GM19025 (cell line): ENCODE measurements at regions not wholly inside any gene's neighbourhood (a gene's known extent, or its start where the extent isn't known, plus 50 kb on each side); places are given as distances from the start of the nearest gene placed in this dataset.

Experiments used
- ATAC-seq: cut with Tn5 transposase; IDR thresholded peaks from one replicate; pipeline ENCODE4 v1.9.1; 2021; ENCODE audit warnings: mild to moderate bottlenecking, low read depth, moderate library complexity; ENCODE audit not compliant: unreplicated experiment

GRCh38 chr16:85971902-85972638 lies 73.1 kb downstream of the IRF8 start:
- no peak for ATAC-seq

- ATAC-seq = no peak
Measured at GRCh38 chr16:85974428-85975375, 75.7 kb downstream of the IRF8 start.

GRCh38 chr16:85975451-85975981 lies 76.6 kb downstream of the IRF8 start:
- ATAC-seq = no peak

- no peak for ATAC-seq
Measured at GRCh38 chr16:85978291-85978775, 79.4 kb downstream of the IRF8 start.

GRCh38 chr16:85978976-85979375 lies 80.0 kb downstream of the IRF8 start:
- no peak for ATAC-seq

- ATAC-seq = no peak
Measured at GRCh38 chr16:85979605-85980004, 80.6 kb downstream of the IRF8 start.

- ATAC-seq = no peak
Measured at GRCh38 chr16:85980686-85981085, 81.7 kb downstream of the IRF8 start.

- ATAC-seq = no peak
Measured at GRCh38 chr16:85981826-85982562, 83.0 kb downstream of the IRF8 start.

- no peak for ATAC-seq
Measured at GRCh38 chr16:85982563-85982939, 83.6 kb downstream of the IRF8 start.

- no peak for ATAC-seq
Measured at GRCh38 chr16:85983064-85983463, 84.1 kb downstream of the IRF8 start.

- ATAC-seq = no peak
Measured at GRCh38 chr16:85983606-85984230, 84.8 kb downstream of the IRF8 start.

- ATAC-seq = no peak
Measured at GRCh38 chr16:85984231-85984880, 85.4 kb downstream of the IRF8 start.

GRCh38 chr16:85984947-85985451 lies 86.0 kb downstream of the IRF8 start:
- no peak for ATAC-seq

- no peak for ATAC-seq
Measured at GRCh38 chr16:85986931-85987749, 88.2 kb downstream of the IRF8 start.

- no peak for ATAC-seq
Measured at GRCh38 chr16:85987750-85988078, 88.8 kb downstream of the IRF8 start.

- ATAC-seq = no peak
Measured at GRCh38 chr16:85988306-85988705, 89.3 kb downstream of the IRF8 start.

GRCh38 chr16:85988723-85989313 lies 89.9 kb downstream of the IRF8 start:
- ATAC-seq = peak; percentile 38

- ATAC-seq = no peak
Measured at GRCh38 chr16:85989376-85989775, 90.4 kb downstream of the IRF8 start.
